CD14-positive monocyte (primary cell): ENCODE measurements at regions not wholly inside any gene's neighbourhood (a gene's known extent, or its start where the extent isn't known, plus 50 kb on each side); places are given as distances from the start of the nearest gene placed in this dataset.

Experiments
- DNase-seq, 3 donors: peaks; one replicate each; pipeline ENCODE4 v3.0.0-alpha.2; 2011 to 2022
- H2AFZ ChIP-seq: 2 replicates; pipeline ENCODE4 v1.6.0; 2012; ENCODE audit warnings: mild to moderate bottlenecking, low read depth, low read length, inconsistent platforms; ENCODE audit not compliant: insufficient read depth, poor library complexity, severe bottlenecking
- H3K27ac ChIP-seq, 2 donors: 1 replicate in 1 of 2; 2 replicates in 1 of 2; pipeline ENCODE4 v1.5.1; 2012 to 2013; ENCODE audit warnings: low read length in 2 of 2, control low read depth in 1 of 2, inconsistent platforms in 1 of 2, low read depth in 1 of 2, mild to moderate bottlenecking in 1 of 2
- H3K27me3 ChIP-seq, 2 donors: one replicate each; pipeline versions ENCODE4 v1.6.0 to v1.6.1; 2011 to 2013; ENCODE audit warnings: low read length in 2 of 2; ENCODE audit not compliant: control insufficient read depth in 2 of 2, insufficient read depth in 2 of 2
- H3K36me3 ChIP-seq, 2 donors: replicated peaks in 1 of 2; 1 replicate in 1 of 2; 2 replicates in 1 of 2; pipeline versions ENCODE4 v1.5.1 to v1.6.1; 2012 to 2013; ENCODE audit warnings: low read length in 2 of 2, control low read depth in 1 of 2, inconsistent platforms in 1 of 2, mild to moderate bottlenecking in 1 of 2; ENCODE audit not compliant: insufficient read depth in 2 of 2, control insufficient read depth in 1 of 2
- H3K4me1 ChIP-seq, 2 donors: 1 replicate in 1 of 2; 2 replicates in 1 of 2; pipeline versions ENCODE4 v1.5.1 to v1.6.1; 2012 to 2013; ENCODE audit warnings: low read length in 2 of 2, control low read depth in 1 of 2, inconsistent platforms in 1 of 2, mild to moderate bottlenecking in 1 of 2, moderate library complexity in 1 of 2; ENCODE audit not compliant: insufficient read depth in 2 of 2, control insufficient read depth in 1 of 2
- H3K4me2 ChIP-seq: replicated peaks from 2 replicates; pipeline ENCODE3; 2012; ENCODE audit warnings: low read length, moderate library complexity, mild to moderate bottlenecking; ENCODE audit not compliant: poor library complexity, severe bottlenecking; ENCODE audit errors: extremely low read depth
- H3K4me3 ChIP-seq, 3 experiments: fragments of 200-600 bp in 1 of 3; sonication (generic) in 1 of 3; replicated peaks in 1 of 3; 1 replicate in 2 of 3; 2 replicates in 1 of 3; pipeline ENCODE4 v1.5.1; 2011 to 2013; ENCODE audit warnings: low read length in 3 of 3, mild to moderate bottlenecking in 3 of 3, control low read depth in 2 of 3, low read depth in 2 of 3, inconsistent platforms in 1 of 3, moderate library complexity in 1 of 3
- H3K79me2 ChIP-seq: 2 replicates; pipeline ENCODE4 v1.6.0; 2012; ENCODE audit warnings: mild to moderate bottlenecking, control low read depth, inconsistent platforms, low read length, moderate library complexity; ENCODE audit not compliant: insufficient read depth
- H3K9ac ChIP-seq: 2 replicates; pipeline ENCODE4 v1.6.0; 2017; ENCODE audit warnings: low read length, mild to moderate bottlenecking; ENCODE audit not compliant: insufficient read depth, poor library complexity, severe bottlenecking
- H3K9me3 ChIP-seq, 2 donors: replicated peaks in 1 of 2; 1 replicate in 1 of 2; 2 replicates in 1 of 2; pipeline versions ENCODE4 v1.5.1 to v1.6.1; 2012 to 2013; ENCODE audit warnings: low read length in 2 of 2, control low read depth in 1 of 2; ENCODE audit not compliant: control insufficient read depth in 1 of 2, insufficient read depth in 1 of 2
- H4K20me1 ChIP-seq: 2 replicates; pipeline ENCODE4 v1.6.0; 2012; ENCODE audit warnings: mild to moderate bottlenecking, low read length, control low read depth, moderate library complexity; ENCODE audit not compliant: insufficient read depth
- H3K27ac Mint-ChIP-seq, 7 donors: one replicate each; pipeline ENCODE4 v1.8.0; 2020; ENCODE audit warnings: mild to moderate bottlenecking in 7 of 7, mixed read lengths in 7 of 7, moderate library complexity in 6 of 7, inconsistent platforms in 2 of 7
- H3K27me3 Mint-ChIP-seq, 3 donors: one replicate each; pipeline ENCODE4 v1.8.0; 2021 to 2022; ENCODE audit warnings: low read depth in 3 of 3, mild to moderate bottlenecking in 3 of 3, mixed read lengths in 3 of 3, moderate library complexity in 3 of 3, inconsistent platforms in 1 of 3
- H3K36me3 Mint-ChIP-seq, 2 donors: one replicate each; pipeline ENCODE4 v1.8.0; 2020; ENCODE audit warnings: mixed read lengths in 2 of 2, inconsistent platforms in 1 of 2, mild to moderate bottlenecking in 1 of 2
- H3K4me1 Mint-ChIP-seq: one replicate; pipeline ENCODE4 v1.8.0; 2020; ENCODE audit warnings: mild to moderate bottlenecking, mixed read lengths
- H3K4me3 Mint-ChIP-seq, 2 donors: one replicate each; pipeline ENCODE4 v1.8.0; 2020; ENCODE audit warnings: mild to moderate bottlenecking in 2 of 2, mixed read lengths in 2 of 2, moderate library complexity in 1 of 2
- H3K9me3 Mint-ChIP-seq, 7 donors: one replicate each; pipeline ENCODE4 v1.8.0; 2020 to 2022; ENCODE audit warnings: mixed read lengths in 7 of 7, mild to moderate bottlenecking in 6 of 7, moderate library complexity in 6 of 7, inconsistent platforms in 2 of 7
- WGBS: methylation state at CpG from one replicate; pipeline ENCODE4 v1.1.5; 2013; ENCODE audit warnings: missing lambda C conversion rate; ENCODE audit not compliant: insufficient coverage; 5-methylcytosine and 5-hydroxymethylcytosine counted together
- intact Hi-C, 2 donors: fragments of 100-400 bp; cut with micrococcal nuclease; formaldehyde crosslinking; loops; one replicate each; pipeline versions ENCODE4 v1.15.0 to v1.15.1; 2023
- TF ChIP-seq, protein P1 (sequence below): fragments of 200-600 bp; IDR thresholded peaks from one replicate; pipeline ENCODE4 v1.8.0; 2022; ENCODE audit warnings: antibody characterized with exemption, mild to moderate bottlenecking

GRCh38 chr7:131929632-131930031 is 373.2 kb upstream of the PODXL start:
- TF ChIP-seq, protein P1, sequence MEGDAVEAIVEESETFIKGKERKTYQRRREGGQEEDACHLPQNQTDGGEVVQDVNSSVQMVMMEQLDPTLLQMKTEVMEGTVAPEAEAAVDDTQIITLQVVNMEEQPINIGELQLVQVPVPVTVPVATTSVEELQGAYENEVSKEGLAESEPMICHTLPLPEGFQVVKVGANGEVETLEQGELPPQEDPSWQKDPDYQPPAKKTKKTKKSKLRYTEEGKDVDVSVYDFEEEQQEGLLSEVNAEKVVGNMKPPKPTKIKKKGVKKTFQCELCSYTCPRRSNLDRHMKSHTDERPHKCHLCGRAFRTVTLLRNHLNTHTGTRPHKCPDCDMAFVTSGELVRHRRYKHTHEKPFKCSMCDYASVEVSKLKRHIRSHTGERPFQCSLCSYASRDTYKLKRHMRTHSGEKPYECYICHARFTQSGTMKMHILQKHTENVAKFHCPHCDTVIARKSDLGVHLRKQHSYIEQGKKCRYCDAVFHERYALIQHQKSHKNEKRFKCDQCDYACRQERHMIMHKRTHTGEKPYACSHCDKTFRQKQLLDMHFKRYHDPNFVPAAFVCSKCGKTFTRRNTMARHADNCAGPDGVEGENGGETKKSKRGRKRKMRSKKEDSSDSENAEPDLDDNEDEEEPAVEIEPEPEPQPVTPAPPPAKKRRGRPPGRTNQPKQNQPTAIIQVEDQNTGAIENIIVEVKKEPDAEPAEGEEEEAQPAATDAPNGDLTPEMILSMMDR, result no peak
- Histone ChIP-seq H2AFZ (no peak overlapping the region), H4K20me1 (no peaks in the 10 kb centered on the region), H3K9ac (no peak overlapping the region), H3K79me2 (no peaks in the 10 kb centered on the region), H3K9me3 (peaks cover 10 to 12% of the 10 kb centered on the region in 2 donors), H3K4me2 (no peak overlapping the region), H3K36me3 (no peaks in the 10 kb centered on the region), H3K27ac (no peak overlapping the region), H3K4me3 (no peak overlapping the region), H3K27me3 (no peaks in the 10 kb centered on the region), H3K4me1 (no peaks in the 10 kb centered on the region)
- peaks cover 0 to 5% (median 2%) of the 10 kb centered on the region in 3 donors for H3K27me3 Mint-ChIP-seq
- intact Hi-C loops, result no loop called here
- peaks cover 4 to 15% (median 8%) of the 10 kb centered on the region in 7 donors for H3K9me3 Mint-ChIP-seq
- no peaks in the 10 kb centered on the region for H3K36me3 Mint-ChIP-seq
- no peak overlapping the region for H3K27ac Mint-ChIP-seq
- no peak overlapping the region for H3K4me3 Mint-ChIP-seq
- no peak for DNase-seq
- H3K4me1 Mint-ChIP-seq, result no peaks in the 10 kb centered on the region

- TF ChIP-seq, protein P1, result no peak
- intact Hi-C loops, result no loop called here
- Histone ChIP-seq H3K9me3 (peaks cover 1 to 2% of the 10 kb centered on the region in 2 donors), H3K9ac (no peak overlapping the region), H4K20me1 (no peaks in the 10 kb centered on the region), H3K4me3 (no peak overlapping the region), H3K4me1 (no peaks in the 10 kb centered on the region), H3K27ac (no peak overlapping the region), H2AFZ (no peak overlapping the region), H3K36me3 (no peaks in the 10 kb centered on the region), H3K27me3 (no peaks in the 10 kb centered on the region), H3K4me2 (no peak overlapping the region), H3K79me2 (no peaks in the 10 kb centered on the region)
- Mint-ChIP-seq H3K27ac (no peak overlapping the region), H3K4me3 (no peak overlapping the region), H3K36me3 (no peaks in the 10 kb centered on the region), H3K27me3 (peaks cover 0 to 3% (median 2%) of the 10 kb centered on the region in 3 donors), H3K4me1 (no peaks in the 10 kb centered on the region), H3K9me3 (peaks cover 2 to 8% (median 4%) of the 10 kb centered on the region in 7 donors)
- DNase-seq, result no peak
- 80% methylated on average over 8 of the region's 12 CpGs for WGBS
These were observed 371.5 kb upstream of the PODXL start for GRCh38 chr7:131927770-131928423.
